LHCN-M2 (cell line): ENCODE measurements at regions not wholly inside any gene's neighbourhood (a gene's known extent, or its start where the extent isn't known, plus 50 kb on each side); places are given as distances from the start of the nearest gene placed in this dataset.
"Not testable (repeated sequence)": the region's sequence is repeated elsewhere in the genome, so short reads cannot be mapped to it uniquely, and the experiment has no call there.

Source experiments
- DNase-seq: peaks from one replicate; pipeline ENCODE4 v3.0.0-alpha.2; 2012; ENCODE audit warnings: low read depth

DNA sequence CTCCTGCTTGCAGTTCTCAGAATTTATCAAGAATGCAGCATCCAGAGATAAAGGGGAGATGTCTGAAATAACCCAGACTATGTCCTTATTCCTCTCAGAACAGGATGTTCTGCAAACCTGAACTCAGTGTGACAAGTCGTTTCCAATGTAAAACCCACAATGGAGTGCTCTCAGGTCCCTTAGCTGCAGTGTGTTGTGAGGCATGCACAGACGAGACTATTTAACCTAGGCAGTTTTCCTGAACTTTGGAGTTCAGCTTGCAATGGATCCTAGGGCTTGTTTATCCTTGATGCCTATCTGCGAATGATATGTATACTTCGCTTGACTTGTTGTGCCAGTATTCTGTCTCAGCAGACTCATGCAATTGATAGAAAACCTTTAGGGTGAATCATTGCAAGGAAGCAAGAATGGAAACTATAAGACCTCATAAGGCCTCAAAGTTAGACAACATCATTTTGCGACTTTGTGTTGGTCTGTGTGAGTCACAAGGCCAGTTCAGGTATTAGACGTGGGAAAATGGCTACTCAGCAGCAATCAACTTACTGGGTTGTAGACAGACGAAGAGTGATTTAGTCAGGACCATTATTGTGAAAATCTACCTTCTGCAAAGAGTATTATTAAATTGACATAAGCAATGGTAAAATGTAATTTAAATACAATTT, 2439.9 kb upstream of the PCDH20 start:
- DNase-seq = no peak

DNA sequence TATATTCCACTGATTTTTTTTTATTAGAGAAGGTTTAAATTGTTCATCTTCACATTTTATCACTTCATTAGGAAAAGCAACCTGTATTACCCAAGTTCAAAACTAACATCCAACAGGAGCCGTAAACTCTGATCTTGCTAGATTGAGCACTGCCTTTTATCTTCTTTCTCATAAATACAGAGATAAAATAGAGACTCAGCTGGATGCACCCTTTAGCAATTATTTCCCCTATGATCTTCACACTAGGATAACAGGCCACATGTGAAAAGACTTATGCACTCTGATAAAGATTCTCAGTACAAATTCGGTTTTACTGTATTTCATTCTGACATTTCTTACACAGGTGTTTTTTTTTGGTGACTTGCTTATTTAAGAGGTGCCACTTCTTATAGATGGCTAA, 2438.2 kb upstream of the PCDH20 start:
- DNase-seq = no peak

DNA sequence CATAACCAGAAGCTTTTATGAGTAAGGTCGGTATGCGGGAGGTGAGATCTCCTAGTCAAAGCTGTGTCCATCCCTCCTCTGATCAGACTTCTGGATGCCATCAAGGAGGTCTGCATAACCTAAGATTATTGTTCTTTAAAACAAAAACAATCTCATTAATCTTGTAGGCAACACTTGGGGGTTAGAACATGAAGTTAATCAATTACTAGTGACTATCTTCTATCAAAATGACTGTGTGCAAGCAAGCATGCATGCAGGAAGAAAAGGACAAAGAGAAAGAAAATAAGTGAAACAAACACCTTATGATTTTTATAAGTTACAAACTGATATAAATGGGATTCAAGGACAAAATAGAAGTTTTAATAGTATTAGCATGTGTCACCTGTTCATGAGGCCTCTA, 2435.9 kb upstream of the PCDH20 start:
- no peak for DNase-seq

DNA sequence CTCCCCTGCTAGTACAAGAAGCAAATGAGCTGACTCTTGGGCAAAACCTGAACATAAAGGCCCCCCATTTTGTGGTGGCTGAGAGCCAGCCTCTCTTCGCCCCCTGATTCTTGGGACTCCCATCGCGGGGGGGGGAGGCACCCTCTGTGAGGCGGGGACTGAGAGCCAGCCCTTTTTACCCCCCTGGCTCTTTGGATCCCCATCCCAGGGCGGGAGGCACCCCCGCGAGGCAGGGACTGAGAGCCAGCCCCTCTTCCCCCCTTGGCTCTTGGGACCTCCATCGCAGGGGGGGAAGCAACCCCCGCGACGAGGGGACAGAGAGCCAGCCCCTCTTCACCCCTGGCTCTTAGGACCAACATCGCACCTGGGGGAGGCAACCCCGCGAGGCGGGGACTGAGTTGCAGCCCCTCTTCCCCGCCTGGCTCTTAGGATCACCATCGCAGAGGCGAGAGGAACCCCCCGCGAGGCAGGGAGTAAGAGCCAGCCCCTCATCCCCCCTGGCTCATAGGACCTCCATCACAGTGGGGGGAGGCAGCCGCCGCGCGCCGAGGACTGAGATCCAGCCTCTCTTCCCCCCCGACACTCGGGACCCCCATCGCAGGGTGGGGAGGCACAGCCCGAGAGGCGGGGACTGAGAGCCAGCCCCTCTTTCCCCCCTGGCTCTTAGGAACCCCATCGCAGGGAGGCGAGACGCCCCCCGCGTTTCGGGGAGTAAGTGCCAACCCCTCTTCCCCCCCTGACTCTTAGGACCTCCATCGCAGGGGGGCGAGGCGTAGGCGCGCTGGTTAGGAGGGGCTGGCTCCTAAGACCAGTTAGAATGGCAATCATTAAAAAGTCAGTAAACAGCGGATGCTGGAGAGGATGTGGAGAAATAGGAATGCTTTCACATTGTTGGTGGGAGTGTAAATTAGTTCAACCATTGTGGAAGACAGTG, 2428.4 kb upstream of the PCDH20 start:
- no peak for DNase-seq

DNA sequence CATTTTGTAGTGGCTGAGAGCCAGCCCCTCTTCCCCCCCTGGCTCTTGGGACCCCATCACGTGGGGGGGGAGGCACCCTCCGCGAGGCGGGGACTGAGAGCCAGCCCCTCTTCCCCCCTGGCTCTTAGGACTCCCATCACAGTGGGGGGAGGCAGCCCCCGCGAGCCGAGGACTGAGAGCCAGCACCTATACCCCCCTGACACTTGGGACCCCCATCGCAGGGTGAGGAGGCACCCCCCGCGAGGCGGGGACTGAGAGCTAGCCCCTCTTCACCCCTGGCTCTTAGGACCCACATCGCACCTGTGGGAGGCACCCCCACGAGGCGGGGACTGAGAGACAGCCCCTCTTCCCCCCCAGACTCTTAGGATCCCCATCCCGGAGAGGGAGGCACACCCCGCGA, 2426.5 kb upstream of the PCDH20 start:
- no peak for DNase-seq

DNA sequence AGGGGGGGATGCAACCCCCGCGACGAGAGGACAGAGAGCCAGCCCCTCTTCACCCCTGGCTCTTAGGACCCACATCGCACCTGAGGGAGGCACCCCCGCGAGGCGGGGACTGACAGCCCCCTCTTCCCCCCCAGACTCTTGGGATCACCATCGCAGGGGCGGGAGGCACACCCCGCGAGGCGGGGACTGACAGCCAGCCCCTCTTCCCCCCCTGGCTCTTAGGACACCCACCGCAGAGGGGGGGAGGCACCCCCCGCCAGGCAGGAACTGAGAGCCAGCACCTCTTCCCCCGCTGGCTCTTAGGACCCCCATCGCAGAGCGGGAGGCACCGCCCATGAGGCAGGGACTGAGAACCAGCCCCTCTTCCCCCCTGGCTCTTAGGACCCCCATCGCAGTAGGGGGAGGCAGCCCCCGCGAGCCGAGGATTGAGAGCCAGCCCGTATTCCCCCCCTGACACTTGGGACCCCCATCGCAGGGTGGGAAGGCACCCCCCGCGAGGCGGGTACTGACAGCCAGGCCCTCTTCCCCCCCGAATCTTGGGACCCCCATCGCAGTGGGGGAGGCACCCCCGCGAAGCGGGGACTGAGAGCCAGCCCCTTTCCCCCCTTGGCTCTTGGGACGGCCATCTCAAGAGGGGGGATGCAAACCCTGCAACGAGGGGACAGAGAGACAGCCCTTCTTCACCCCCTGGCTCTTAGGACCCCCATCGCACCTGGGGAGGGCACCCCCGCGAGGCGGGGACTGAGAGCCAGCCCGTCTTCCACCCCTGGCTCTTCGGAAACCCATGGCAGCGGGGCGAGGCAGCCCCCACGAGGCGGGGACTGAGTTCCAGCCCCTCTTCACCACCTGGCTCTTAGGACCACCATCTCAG, 2425.1 kb upstream of the PCDH20 start:
- DNase-seq = no peak

DNA sequence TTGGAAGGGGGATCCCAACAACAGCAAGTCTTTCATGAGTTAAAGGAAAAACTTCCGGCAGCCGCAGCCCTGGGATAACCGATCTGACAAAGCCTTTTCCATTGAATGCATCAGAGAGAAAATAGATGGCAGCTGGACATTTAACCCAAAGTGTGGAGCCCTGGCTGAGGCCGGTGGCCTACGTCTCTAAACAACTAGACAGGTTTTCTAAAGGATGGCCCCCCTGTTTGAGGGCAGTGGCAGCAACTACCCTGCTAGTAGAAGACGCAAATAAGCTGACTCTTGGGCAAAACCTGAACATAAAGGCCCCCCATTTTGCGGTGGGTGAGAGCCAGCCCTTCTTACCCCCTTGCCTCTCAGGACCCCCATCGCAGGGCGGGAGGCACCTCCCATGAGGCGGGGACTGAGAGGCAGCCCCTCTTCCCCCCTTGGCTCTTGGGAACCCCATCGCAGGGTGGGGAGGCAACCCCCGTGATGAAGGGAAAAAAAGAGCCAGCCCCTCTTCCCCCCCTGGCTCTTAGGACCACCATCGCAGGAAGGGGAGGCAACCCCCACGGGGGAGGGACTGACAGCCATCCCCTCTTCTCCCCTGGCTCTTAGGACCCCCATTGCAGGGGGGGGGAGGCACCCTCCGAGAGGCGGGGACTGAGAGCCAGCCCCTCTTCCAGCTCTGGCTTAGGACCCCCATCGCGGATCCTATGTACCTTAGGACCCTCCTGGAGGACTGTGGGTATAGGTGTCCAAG, 2422.9 kb upstream of the PCDH20 start:
- no peak for DNase-seq

DNA sequence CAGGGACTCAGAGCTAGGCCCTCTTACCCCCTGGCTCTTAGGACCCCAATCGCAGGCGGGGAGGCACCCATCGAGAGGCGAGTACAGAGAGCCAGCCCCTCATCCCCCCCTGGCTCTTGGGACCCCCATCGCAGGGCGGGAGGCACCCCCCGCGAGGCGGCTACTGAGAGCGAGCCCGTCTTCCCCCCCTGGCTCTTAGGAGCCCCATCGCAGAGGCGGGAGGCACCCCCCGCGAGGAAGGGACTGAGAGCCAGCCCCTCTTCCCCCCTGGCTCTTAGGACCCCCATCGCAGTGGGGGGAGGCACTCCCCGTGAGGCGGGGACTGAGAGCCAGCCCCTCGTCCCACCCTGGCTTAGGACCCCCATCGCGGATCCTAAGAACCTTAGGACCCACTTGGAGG, 2422.1 kb upstream of the PCDH20 start:
- DNase-seq = not testable (repeated sequence)

DNA sequence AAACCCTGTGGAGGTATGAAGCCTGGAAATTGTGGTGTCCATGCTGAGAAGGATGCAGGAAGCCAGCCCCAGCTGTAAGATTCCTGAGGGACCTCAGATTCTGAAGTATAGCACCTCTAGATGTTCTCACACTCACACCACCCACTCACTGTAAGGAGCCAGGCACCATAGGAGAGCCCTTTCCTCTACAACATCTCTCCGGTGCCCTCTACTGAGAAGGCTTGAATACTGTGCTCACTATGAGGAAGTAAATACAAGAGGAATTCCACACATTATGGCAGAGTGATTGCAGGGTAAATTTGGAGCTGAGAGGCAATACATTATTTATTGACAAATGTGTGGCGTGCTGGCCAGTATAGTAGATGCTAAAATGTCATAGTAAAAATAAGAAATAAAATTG, 2414.0 kb upstream of the PCDH20 start:
- not testable (repeated sequence) for DNase-seq

DNA sequence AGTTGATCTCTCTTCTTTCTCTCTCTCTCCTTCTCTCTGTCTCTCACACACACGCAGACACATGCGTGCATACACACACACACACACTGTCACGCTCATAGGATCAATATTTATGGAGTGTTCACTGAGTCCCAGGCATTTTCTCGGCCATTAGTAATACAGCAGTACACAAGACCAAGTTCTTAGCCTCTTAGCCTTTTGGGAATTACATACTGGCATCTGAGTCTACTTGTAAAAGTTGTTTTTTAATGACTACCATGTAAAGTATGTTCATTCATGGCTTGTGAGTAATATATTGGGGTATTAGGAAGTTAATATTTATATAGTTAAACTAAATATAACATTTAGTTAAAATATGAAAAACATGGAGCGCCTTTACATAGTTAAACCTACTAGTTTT, 2406.1 kb upstream of the PCDH20 start:
- DNase-seq = not testable (repeated sequence)

DNA sequence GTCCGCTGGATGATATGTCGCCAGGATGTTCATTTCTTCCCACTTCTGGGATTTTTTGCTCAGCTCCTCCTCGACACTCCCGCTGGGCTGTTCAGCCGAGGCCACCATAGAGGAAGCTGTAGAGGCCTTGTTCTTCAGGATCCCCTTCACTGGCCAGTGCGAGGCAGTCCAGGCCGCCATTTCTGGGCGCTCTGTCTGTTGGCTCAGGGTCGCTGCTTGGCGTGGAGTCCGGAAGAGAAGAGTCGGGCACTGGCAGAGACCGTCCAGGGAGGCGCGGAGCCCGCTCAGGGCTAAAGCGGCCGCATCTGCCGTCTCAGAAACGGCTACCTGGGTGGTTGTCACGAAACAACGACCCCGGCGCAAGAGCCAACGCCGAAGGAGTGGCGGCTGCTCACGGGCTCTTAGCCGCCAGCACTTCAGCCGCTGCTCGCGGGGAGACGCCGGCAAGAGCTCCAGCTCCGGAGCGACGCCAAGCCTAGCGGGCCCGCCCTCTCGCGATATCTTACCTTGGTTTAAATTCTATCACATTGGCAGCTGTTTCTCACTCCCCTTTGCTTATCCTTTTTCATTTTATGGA, 2395.9 kb upstream of the PCDH20 start:
- DNase-seq = not testable (repeated sequence)

DNA sequence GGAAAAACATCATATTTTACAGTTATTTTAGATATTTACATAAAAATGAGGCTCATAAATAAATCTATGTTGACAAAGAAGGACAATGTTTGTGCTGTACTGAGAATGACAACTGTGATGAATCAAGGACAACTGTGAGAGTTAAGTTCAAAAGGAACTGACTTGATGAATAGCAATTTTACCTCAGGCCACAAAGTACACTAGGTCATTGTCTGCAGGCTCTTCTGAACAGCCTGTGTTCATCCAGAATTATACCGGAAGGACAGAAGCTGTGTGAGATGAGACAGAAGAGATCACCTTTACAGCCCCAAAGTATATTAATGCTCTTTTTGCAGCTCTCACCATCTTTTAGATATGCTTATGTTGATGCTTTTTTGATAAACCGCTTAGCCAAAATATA, 2375.5 kb upstream of the PCDH20 start:
- DNase-seq = not testable (repeated sequence)

DNA sequence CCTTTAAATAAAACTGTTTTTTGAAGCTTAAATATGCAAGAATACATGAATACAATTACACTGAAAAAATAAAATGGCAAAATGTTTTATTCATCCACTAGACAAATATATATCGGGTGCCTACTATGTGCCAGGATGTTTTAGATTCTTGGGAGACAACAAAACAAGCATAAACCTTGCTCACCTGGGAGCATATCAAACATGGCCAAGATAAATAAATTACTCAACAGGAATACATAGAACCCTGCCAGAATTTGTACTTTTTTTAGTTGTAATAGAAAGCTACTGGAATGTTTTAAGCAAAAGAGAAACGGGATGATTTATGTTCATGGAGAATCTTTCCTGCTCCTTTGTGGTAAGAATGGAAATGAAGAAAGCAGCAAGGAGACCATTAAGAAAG, 2358.5 kb upstream of the PCDH20 start:
- DNase-seq = no peak

DNA sequence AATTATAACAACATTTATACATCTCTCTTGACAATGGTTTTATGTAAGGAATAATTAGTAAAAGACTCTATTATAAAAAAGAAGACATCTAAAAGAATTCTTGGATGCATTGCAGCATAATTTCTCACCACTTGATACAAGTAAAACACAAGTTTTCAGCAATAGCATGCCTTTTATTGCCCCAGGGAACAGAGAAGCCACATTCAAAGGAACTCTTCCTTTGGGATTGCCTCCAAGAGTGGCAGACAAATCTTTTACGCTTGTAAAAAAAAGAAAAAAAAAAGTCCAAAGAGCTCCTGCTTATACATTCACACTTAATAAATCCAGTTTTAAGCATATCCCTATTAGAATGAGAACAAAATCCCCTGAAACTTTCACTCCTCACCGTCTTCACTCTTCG, 2357.8 kb upstream of the PCDH20 start:
- no peak for DNase-seq

DNA sequence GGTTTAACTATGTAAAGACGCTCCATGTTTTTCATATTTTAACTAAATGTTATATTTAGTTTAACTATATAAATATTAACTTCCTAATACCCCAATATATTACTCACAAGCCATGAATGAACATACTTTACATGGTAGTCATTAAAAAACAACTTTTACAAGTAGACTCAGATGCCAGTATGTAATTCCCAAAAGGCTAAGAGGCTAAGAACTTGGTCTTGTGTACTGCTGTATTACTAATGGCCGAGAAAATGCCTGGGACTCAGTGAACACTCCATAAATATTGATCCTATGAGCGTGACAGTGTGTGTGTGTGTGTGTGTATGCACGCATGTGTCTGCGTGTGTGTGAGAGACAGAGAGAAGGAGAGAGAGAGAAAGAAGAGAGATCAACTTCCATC, 2342.0 kb upstream of the PCDH20 start:
- not testable (repeated sequence) for DNase-seq

DNA sequence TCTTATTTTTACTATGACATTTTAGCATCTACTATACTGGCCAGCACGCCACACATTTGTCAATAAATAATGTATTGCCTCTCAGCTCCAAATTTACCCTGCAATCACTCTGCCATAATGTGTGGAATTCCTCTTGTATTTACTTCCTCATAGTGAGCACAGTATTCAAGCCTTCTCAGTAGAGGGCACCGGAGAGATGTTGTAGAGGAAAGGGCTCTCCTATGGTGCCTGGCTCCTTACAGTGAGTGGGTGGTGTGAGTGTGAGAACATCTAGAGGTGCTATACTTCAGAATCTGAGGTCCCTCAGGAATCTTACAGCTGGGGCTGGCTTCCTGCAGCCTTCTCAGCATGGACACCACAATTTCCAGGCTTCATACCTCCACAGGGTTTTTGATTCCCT, 2334.2 kb upstream of the PCDH20 start:
- DNase-seq = not testable (repeated sequence)

DNA sequence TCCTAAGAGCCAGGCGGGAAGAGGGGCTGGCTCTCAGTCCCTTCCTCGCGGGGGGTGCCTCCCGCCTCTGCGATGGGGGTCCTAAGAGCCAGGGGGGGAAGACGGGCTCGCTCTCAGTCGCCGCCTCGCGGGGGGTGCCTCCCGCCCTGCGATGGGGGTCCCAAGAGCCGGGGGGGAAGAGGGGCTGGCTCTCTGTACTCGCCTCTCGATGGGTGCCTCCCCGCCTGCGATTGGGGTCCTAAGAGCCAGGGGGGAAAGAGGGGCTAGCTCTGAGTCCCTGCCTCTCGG, 2326.1 kb upstream of the PCDH20 start:
- not testable (repeated sequence) for DNase-seq

DNA sequence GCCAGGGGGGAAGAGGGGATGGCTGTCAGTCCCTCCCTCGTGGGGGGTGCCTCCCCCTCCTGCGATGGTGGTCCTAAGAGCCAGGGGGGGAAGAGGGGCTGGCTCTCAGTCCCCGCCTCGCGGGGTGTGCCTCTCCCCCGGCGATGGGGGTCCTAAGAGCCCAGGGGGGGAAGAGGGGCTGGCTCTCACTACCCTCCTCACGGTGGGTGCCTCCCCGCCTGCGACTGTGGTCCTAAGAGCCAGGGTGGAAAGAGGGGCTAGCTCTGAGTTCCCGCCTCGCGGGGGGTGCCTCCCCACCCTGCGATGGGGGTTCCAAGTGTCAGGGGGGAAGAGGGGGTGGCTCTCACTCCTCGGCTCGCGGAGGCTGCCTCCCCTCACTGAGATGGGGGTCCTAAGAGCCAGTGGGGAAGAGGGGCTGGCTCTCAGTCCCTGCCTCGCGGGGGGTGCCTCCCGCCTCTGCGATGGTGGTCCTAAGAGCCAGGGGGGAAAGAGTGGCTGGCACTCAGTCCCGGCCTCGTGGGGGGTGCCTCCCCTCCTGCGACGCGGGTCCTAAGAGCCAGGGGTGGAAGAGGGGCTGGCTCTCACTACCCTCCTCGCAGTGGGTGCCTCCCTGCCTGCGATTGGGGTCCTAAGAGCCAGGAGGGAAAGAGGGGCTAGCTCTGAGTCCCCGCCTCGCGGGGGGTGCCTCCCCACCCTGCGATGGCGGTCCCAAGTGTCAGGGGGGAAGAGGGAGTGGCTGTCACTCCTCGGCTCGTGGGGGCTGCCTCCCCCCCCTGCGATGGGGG, 2325.6 kb upstream of the PCDH20 start:
- no peak for DNase-seq

DNA sequence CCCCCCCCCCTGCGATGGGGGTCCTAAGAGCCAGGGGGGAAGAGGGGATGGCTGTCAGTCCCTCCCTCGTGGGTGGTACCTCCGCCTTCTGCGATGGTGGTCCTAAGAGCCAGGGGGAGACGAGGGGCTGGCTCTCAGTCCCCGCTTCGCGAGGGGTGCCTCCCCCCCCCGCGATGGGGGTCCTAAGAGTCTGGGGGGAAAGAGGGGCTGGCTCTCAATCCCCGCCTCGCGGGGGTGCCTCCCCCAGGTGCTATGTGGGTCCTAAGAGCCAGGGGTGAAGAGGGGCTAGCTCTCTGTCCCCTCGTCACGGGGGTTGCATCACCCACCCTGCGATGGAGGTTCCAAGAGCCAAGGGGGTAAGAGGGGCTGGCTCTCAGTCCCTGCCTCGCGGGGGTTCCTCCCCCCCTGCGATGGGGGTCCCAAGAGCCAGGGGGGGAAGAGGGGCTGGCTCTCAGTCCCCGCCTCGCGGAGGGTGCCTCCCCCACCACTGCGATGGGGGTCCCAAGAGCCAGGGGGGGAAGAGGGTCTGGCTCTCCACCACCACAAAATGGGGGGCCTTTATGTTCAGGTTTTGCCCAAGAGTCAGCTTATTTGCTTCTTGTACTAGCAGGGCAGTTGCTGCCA, 2323.6 kb upstream of the PCDH20 start:
- DNase-seq = not testable (repeated sequence)

DNA sequence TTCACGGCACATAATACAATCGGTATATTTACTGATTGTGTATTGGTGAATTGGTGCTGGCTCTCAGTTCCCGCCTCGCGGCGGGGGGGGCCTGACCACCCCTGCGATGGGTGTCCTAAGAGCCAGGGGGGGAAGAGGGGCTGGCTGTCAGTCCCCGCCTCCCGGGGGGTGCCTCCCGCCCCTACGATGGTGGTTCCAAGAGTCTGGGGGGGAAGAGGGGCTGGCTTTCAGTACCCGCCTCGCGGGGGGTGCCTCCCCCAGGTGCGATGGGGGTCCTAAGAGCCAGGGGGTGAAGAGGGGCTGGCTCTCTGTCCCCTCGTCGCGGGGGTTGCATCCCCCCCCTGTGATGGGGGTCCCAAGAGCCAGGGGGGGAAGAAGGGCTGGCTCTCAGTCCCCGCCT, 2321.8 kb upstream of the PCDH20 start:
- no peak for DNase-seq
